NB4 (cell line): ENCODE measurements at regions not wholly inside any gene's neighbourhood (a gene's known extent, or its start where the extent isn't known, plus 50 kb on each side); places are given as distances from the start of the nearest gene placed in this dataset.

Experiments used
- DNase-seq: peaks from one replicate; pipeline ENCODE4 v3.0.0; 2010; ENCODE audit warnings: low read depth
- H3K4me3 ChIP-seq: one replicate; pipeline ENCODE4 v1.5.1; 2011; ENCODE audit warnings: mild to moderate bottlenecking, low read depth, low read length, moderate library complexity
- CTCF ChIP-seq: IDR thresholded peaks from one replicate; pipeline ENCODE4 v1.5.1; 2012; ENCODE audit warnings: low read depth, low read length
- MAX ChIP-seq: IDR thresholded peaks from 2 replicates; pipeline ENCODE4 v1.6.1; 2011; ENCODE audit warnings: low read depth, low read length
- MYC ChIP-seq: IDR thresholded peaks from 2 replicates; pipeline ENCODE4 v1.6.1; 2011; ENCODE audit warnings: low read depth, low read length
- POLR2A ChIP-seq: IDR thresholded peaks from 2 replicates; pipeline ENCODE4 v1.6.1; 2011; ENCODE audit warnings: mild to moderate bottlenecking; ENCODE audit not compliant: insufficient read length; ENCODE audit errors: extremely low read depth

GRCh38 chr17:72403713-72404209 lies 282.9 kb downstream of the SOX9 start:
- no peak for DNase-seq
- no peak overlapping the region for H3K4me3 ChIP-seq
- TF ChIP-seq CTCF, result no peak

- no peak for DNase-seq
- TF ChIP-seq MYC (no peak), CTCF (no peak), MAX (no peak), POLR2A (no peak)
- H3K4me3 ChIP-seq, result no peak overlapping the region
Observed at GRCh38 chr17:72404872-72405271, 284.1 kb downstream of the SOX9 start.

GRCh38 chr17:72405662-72406230 lies 284.9 kb downstream of the SOX9 start:
- DNase-seq, result no peak
- no peak overlapping the region for H3K4me3 ChIP-seq
- TF ChIP-seq CTCF, result no peak
- no peak for TF ChIP-seq MAX
- TF ChIP-seq MYC, result no peak
- no peak for TF ChIP-seq POLR2A

GRCh38 chr17:72406498-72406897 lies 285.7 kb downstream of the SOX9 start:
- DNase-seq, result no peak
- no peak for TF ChIP-seq MYC
- TF ChIP-seq POLR2A, result no peak
- no peak for TF ChIP-seq CTCF
- no peak for TF ChIP-seq MAX
- H3K4me3 ChIP-seq, result no peak overlapping the region

- TF ChIP-seq CTCF (no peak), MYC (no peak), POLR2A (no peak), MAX (no peak)
- DNase-seq, result peak; percentile 82
- H3K4me3 ChIP-seq, result no peak overlapping the region
Observed at GRCh38 chr17:72407336-72407909, 286.6 kb downstream of the SOX9 start.
